WERI-Rb-1 (cell line): ENCODE measurements at regions not wholly inside any gene's neighbourhood (a gene's known extent, or its start where the extent isn't known, plus 50 kb on each side); places are given as distances from the start of the nearest gene placed in this dataset.

Experiments
- DNase-seq: peaks from one replicate; pipeline ENCODE4 v3.0.0-alpha.2; 2020
- H3K27ac ChIP-seq: fragments of 250-450 bp; sonication (Bioruptor Pico); 2 replicates; pipeline ENCODE4 v1.5.1; 2020; ENCODE audit warnings: mild to moderate bottlenecking, moderate library complexity
- H3K27me3 ChIP-seq: fragments of 250-450 bp; sonication (Bioruptor Pico); 2 replicates; pipeline ENCODE4 v1.5.1; 2021; ENCODE audit warnings: mild to moderate bottlenecking, low read depth, moderate library complexity; ENCODE audit not compliant: insufficient read depth, severe bottlenecking
- H3K36me3 ChIP-seq: fragments of 250-450 bp; sonication (Bioruptor Pico); 2 replicates; pipeline ENCODE4 v1.5.1; 2020; ENCODE audit warnings: mild to moderate bottlenecking, moderate library complexity
- H3K4me3 ChIP-seq: 2 replicates; pipeline ENCODE4 v1.5.1; 2011; ENCODE audit warnings: low read depth, mild to moderate bottlenecking, control low read depth, low read length
- H3K9me3 ChIP-seq: fragments of 250-450 bp; sonication (Bioruptor Pico); 2 replicates; pipeline ENCODE4 v1.5.1; 2021; ENCODE audit warnings: mild to moderate bottlenecking, moderate library complexity; ENCODE audit not compliant: severe bottlenecking
- TF ChIP-seq, protein P1 (sequence below): IDR thresholded peaks from 2 replicates; pipeline ENCODE4 v1.5.1; 2011; ENCODE audit warnings: low read depth, mild to moderate bottlenecking, control low read depth, inconsistent platforms, low read length

DNA sequence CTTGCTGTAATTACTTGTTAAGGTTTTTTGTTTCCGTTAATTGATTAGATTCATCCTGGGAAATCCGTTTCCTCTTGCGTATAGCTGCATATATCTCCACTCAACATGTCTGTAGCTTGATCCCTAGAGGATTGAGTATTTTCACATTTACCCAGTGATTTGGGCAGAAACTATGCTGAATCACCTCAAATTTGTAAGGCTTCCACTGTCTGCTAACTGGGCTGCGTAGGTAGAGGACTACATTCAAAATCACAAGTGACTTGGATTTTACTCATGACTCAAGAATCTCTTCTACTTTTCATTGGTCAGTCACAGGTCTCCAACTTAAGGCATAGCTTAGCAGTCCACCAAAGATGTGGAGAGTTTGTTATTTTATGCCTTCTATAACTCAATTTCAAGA is 141.8 kb downstream of the POLR1F start:
- no peak for DNase-seq
- TF ChIP-seq, protein P1, sequence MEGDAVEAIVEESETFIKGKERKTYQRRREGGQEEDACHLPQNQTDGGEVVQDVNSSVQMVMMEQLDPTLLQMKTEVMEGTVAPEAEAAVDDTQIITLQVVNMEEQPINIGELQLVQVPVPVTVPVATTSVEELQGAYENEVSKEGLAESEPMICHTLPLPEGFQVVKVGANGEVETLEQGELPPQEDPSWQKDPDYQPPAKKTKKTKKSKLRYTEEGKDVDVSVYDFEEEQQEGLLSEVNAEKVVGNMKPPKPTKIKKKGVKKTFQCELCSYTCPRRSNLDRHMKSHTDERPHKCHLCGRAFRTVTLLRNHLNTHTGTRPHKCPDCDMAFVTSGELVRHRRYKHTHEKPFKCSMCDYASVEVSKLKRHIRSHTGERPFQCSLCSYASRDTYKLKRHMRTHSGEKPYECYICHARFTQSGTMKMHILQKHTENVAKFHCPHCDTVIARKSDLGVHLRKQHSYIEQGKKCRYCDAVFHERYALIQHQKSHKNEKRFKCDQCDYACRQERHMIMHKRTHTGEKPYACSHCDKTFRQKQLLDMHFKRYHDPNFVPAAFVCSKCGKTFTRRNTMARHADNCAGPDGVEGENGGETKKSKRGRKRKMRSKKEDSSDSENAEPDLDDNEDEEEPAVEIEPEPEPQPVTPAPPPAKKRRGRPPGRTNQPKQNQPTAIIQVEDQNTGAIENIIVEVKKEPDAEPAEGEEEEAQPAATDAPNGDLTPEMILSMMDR: no peak
- no peak overlapping the region for H3K27ac ChIP-seq
- no peak overlapping the region for H3K4me3 ChIP-seq
- no peaks in the 10 kb centered on the region for H3K36me3 ChIP-seq
- no peaks in the 10 kb centered on the region for H3K9me3 ChIP-seq
- no peaks in the 10 kb centered on the region for H3K27me3 ChIP-seq

DNA sequence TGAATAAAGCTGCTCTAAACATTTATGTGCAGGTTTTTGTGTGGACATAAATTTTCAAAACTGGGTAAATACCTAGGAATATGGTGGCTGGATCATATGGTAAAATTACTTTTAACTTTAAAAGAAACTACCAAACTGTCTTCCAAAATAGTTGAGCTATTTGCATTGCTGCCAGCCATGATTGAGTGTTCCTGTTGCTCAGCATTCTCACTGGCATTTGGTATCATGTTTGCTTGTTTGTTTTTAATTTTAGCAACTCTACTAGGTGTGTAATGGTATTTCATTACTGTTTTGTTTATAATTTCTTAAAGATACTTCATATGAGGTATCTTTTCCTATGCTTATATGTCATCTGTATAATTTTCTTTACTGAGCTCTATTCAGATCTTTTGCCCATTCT is 143.2 kb downstream of the POLR1F start:
- DNase-seq: no peak
- TF ChIP-seq, protein P1: no peak
- H3K9me3 ChIP-seq: no peaks in the 10 kb centered on the region

DNA sequence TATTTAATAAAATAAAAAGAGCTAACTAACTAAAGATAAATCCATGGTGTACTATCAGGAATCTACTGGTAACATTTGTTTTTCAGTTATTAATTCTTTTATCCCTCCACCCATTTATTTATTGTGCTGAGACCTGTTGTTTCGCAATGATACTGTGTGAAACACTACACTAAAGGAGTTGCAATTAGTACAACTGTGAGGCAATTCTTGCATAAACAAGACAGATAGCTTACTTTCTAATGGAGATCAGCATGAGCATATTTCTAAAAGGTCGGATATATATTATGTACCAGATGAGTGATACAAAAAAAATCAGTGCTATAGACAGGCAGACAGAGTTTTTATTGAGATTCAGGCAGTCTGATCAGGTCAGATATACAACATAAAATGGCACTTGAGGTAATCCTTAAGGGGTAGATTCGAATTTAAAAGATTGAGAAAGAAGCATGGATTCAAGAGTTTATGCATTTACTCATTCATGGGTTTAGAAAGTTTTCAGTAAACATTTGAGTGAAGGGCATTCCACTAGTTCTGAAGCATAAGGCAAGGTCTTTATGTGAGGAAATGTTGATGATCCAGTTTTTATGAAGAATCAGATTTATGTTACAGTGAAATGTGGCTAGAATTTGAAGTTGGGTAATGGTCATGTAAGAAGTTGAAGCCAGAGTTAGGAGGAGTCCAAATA is 147.6 kb downstream of the POLR1F start:
- Histone ChIP-seq H3K27ac (no peak overlapping the region), H3K9me3 (no peaks in the 10 kb centered on the region), H3K27me3 (no peaks in the 10 kb centered on the region), H3K36me3 (no peaks in the 10 kb centered on the region), H3K4me3 (no peak overlapping the region)
- TF ChIP-seq, protein P1: no peak
- DNase-seq: no peak

More for the DNA sequence above, 143.2 kb downstream of the POLR1F start:
- Histone ChIP-seq H3K36me3 (no peaks in the 10 kb centered on the region), H3K27me3 (no peaks in the 10 kb centered on the region), H3K27ac (no peak overlapping the region), H3K4me3 (no peak overlapping the region)

DNA sequence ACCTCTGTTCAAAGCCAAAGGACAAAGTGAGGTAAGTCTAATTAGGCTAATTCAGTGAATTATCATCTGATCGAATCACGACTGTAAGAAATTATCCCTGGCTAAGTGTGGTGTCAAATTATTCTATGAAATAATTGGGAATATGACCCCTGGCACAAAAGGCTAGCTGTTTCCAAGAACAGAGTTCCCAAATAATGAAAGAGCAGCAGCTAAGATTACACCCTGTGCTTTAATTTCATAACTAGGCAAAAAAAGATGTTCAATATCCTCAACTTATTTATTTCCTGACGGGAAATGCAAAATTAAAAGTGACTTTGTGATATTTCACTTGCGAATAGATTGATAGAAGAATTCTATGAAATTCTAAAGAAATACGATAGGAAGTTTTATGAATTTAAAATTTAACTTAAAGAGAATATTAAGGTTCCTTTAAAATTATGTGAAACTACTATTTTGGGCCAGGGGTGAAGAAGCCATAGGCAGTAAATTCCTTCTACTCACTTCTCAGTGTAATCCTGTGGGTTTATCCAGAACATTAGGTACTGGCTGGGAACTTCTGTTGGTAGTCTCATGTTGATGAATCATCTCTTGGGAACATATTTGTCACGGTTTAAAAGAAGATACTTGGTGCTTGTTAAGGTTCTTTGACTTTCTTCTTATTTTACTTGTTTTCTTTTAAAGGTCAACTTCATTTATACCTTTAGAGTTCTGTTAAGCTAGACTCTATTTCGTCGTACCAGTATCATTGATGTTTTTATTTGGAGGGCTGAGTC is 148.5 kb downstream of the POLR1F start:
- TF ChIP-seq, protein P1: no peak
- H3K27me3 ChIP-seq: no peaks in the 10 kb centered on the region
- no peak for DNase-seq
- H3K36me3 ChIP-seq: no peaks in the 10 kb centered on the region
- H3K4me3 ChIP-seq: no peak overlapping the region
- H3K9me3 ChIP-seq: no peaks in the 10 kb centered on the region
- H3K27ac ChIP-seq: no peak overlapping the region

DNA sequence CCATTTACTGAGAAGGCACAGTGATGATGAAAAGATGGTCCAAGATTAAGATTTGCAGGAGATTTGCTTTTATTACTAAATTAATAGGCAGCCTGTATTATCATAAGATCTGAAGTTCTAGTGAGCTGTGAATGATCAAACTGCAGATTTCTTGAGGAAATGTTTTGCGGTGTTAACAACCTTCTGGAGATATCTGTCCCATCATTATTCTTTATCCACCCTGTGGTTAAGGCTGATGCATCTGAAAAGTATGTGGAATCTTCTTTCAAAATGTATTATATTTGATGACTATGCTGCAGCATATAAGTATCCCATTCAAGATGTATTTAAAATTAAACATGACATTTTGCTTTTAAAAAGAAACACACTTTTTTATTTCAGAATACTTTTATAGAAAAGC is 150.3 kb downstream of the POLR1F start:
- TF ChIP-seq, protein P1: no peak
- no peaks in the 10 kb centered on the region for H3K27me3 ChIP-seq
- no peak overlapping the region for H3K4me3 ChIP-seq
- H3K36me3 ChIP-seq: no peaks in the 10 kb centered on the region
- H3K9me3 ChIP-seq: no peaks in the 10 kb centered on the region
- no peak overlapping the region for H3K27ac ChIP-seq
- DNase-seq: no peak
